ENCODE measurements at regions not wholly inside any gene's neighbourhood (a gene's known extent, or its start where the extent isn't known, plus 50 kb on each side); places are given as distances from the start of the nearest gene placed in this dataset.

- Histone ChIP-seq H4K20me1 (ENCODE audit: insufficient read depth, low read length) (no peaks in the 10 kb centered on the region), H3K27ac (ENCODE audit: low read depth in 1 of 2, low read length in 2 of 2) (no peak overlapping the region), H3K9ac (ENCODE audit: insufficient read depth, low read length, poor library complexity, severe bottlenecking) (no peak overlapping the region), H2AFZ (ENCODE audit: insufficient read depth, low read depth, low read length, poor library complexity, severe bottlenecking) (no peak overlapping the region), H3K4me1 (ENCODE audit: control insufficient read depth in 1 of 2, insufficient read depth in 2 of 2, low read length in 2 of 2) (peaks cover 19 to 24% of the 10 kb centered on the region in 2 donors), H3K4me2 (replicated peaks; ENCODE audit: extremely low read depth, low read length, poor library complexity, severe bottlenecking) (no peak overlapping the region), H3K4me3 (replicated peaks in 1 of 3; ENCODE audit: low read depth in 2 of 3, low read length in 3 of 3) (no peak overlapping the region), H3K9me3 (replicated peaks in 1 of 2; ENCODE audit: control insufficient read depth in 1 of 2, insufficient read depth in 1 of 2, low read length in 2 of 2) (peaks cover 0 to 4% of the 10 kb centered on the region in 2 donors), H3K27me3 (ENCODE audit: control insufficient read depth in 2 of 2, insufficient read depth in 2 of 2, low read length in 2 of 2) (no peaks in the 10 kb centered on the region), H3K36me3 (replicated peaks in 1 of 2; ENCODE audit: control insufficient read depth in 1 of 2, insufficient read depth in 2 of 2, low read length in 2 of 2) (no peaks in the 10 kb centered on the region), H3K79me2 (ENCODE audit: insufficient read depth, low read length) (no peaks in the 10 kb centered on the region)
- Mint-ChIP-seq H3K4me3 (no peak overlapping the region), H3K27me3 (ENCODE audit: low read depth in 3 of 3) (peaks cover 0 to 3% (median 0%) of the 10 kb centered on the region in 3 donors), H3K36me3 (peaks cover 3% of the 10 kb centered on the region in 2 donors), H3K9me3 (peaks cover 0 to 15% (median 6%) of the 10 kb centered on the region in 7 donors), H3K4me1 (peaks cover 19% of the 10 kb centered on the region), H3K27ac (no peak overlapping the region)
- no peak for DNase-seq
- no peak for TF ChIP-seq CTCF (IDR thresholded peaks at IDR 0.05)
- WGBS (ENCODE audit: insufficient coverage), result 100% methylated on average over 2 of the region's 2 CpGs
- intact Hi-C loops (cut with micrococcal nuclease), result loop anchor here in 1 of 2 donors (5.0 kb wide), 1 partner anchor 40 kb away; no protein-coding TSS in a partner anchor
Observed at GRCh38 chr1:234681990-234682389, 72.0 kb upstream of the IRF2BP2 start.

GRCh38 chr1:234681065-234681464 is 71.1 kb upstream of the IRF2BP2 start:
- intact Hi-C loops (cut with micrococcal nuclease), result loop anchor here in 1 of 2 donors (5.0 kb wide), 1 partner anchor 41 kb away; no protein-coding TSS in a partner anchor

More at GRCh38 chr1:234681065-234681464, 71.1 kb upstream of the IRF2BP2 start:
- Histone ChIP-seq H3K9ac (ENCODE audit: insufficient read depth, low read length, poor library complexity, severe bottlenecking) (no peak overlapping the region), H3K27ac (ENCODE audit: low read depth in 1 of 2, low read length in 2 of 2) (no peak overlapping the region), H3K4me1 (ENCODE audit: control insufficient read depth in 1 of 2, insufficient read depth in 2 of 2, low read length in 2 of 2) (peaks cover 23 to 29% of the 10 kb centered on the region in 2 donors), H3K4me3 (replicated peaks in 1 of 3; ENCODE audit: low read depth in 2 of 3, low read length in 3 of 3) (no peak overlapping the region), H4K20me1 (ENCODE audit: insufficient read depth, low read length) (no peaks in the 10 kb centered on the region), H3K79me2 (ENCODE audit: insufficient read depth, low read length) (no peaks in the 10 kb centered on the region), H3K9me3 (replicated peaks in 1 of 2; ENCODE audit: control insufficient read depth in 1 of 2, insufficient read depth in 1 of 2, low read length in 2 of 2) (no peaks in the 10 kb centered on the region), H3K36me3 (replicated peaks in 1 of 2; ENCODE audit: control insufficient read depth in 1 of 2, insufficient read depth in 2 of 2, low read length in 2 of 2) (no peaks in the 10 kb centered on the region), H3K27me3 (ENCODE audit: control insufficient read depth in 2 of 2, insufficient read depth in 2 of 2, low read length in 2 of 2) (no peaks in the 10 kb centered on the region), H3K4me2 (replicated peaks; ENCODE audit: extremely low read depth, low read length, poor library complexity, severe bottlenecking) (no peak overlapping the region), H2AFZ (ENCODE audit: insufficient read depth, low read depth, low read length, poor library complexity, severe bottlenecking) (no peak overlapping the region)
- DNase-seq, result no peak
- Mint-ChIP-seq H3K27me3 (ENCODE audit: low read depth in 3 of 3) (peaks cover 0 to 3% (median 0%) of the 10 kb centered on the region in 3 donors), H3K27ac (no peak overlapping the region), H3K4me3 (no peak overlapping the region), H3K4me1 (peaks cover 25% of the 10 kb centered on the region), H3K9me3 (peaks cover 0 to 7% (median 4%) of the 10 kb centered on the region in 7 donors), H3K36me3 (peaks cover 3% of the 10 kb centered on the region in 2 donors)
- no peak for TF ChIP-seq CTCF (IDR thresholded peaks at IDR 0.05)
- 100% methylated on average over 3 of the region's 3 CpGs for WGBS (ENCODE audit: insufficient coverage)

Measured in CD14-positive monocyte (primary cell).